Activated T-cell treated with anti-CD3 and anti-CD28 coated beads, Interleukin-2, amount 50 U/mL, for 48 hours (primary cell): ENCODE measurements at regions not wholly inside any gene's neighbourhood (a gene's known extent, or its start where the extent isn't known, plus 50 kb on each side); places are given as distances from the start of the nearest gene placed in this dataset.
"Not testable (repeated sequence)": the region's sequence is repeated elsewhere in the genome, so short reads cannot be mapped to it uniquely, and the experiment has no call there.

Experiments used
- DNase-seq, 2 experiments: peaks; one replicate each; pipeline ENCODE4 v3.0.0-alpha.2; 2020

- DNase-seq = not testable (repeated sequence)
Measured at GRCh38 chr4:43672265-43672885, 776.2 kb downstream of the KCTD8 start.

DNA sequence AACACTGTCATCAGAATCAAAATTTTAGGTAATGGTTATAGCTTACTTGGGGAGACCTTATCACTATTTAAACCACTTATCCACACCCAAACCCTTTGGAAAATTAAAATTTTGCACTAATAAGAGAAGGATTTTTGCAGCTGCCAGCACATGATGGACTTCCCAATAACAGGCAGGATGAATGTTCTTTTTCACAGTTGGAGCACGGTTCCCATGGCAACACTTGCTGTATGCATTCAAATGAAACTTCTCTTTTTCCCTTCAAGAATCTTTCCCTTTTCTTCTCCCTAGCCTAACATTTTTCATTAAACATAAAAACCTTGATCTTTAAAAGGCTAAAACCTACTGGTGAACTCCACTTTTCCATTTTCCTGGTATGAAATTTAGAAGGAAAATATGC lies 768.2 kb downstream of the KCTD8 start:
- DNase-seq = no peak

GRCh38 chr4:43682551-43682950 lies 766.1 kb downstream of the KCTD8 start:
- DNase-seq = no peak

DNA sequence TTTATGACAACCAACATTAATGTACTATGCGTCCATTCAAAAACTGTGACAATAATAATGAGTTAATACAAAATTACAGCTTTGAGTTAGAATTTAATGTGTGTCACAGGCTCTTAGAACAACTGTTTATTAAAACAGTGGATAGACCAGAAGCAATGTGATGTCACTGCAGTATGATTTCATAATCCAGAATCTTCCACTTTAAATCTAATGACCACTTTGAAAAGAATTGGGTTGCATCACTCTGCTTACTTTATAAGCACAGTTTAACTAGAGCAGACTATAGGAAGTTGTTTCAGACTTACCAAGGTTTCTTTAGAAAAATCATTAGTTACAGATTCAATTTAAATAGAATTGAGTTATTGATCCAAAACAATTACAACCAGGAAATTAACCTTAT lies 758.5 kb downstream of the KCTD8 start:
- DNase-seq = no peak

- no peak for DNase-seq
Measured at GRCh38 chr4:43693876-43694275, 754.7 kb downstream of the KCTD8 start.

DNA sequence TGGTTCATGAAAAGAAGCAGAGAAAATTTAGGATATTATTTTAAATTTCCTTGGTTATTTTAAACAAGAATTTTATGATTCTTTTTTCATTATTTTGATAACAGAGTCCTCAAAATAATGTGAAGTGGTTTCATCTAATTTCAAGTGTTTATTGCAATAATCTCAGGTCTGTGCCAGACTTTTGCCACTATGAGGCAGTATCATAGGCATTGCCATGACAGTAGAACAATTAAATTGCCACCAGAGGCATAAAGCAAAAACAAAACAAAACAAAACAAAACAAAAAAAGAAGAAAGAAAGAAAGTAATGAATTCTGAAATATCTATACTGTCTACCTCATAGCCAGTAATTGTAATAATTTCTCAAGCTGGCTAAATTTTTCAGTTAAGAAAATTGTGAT lies 739.2 kb downstream of the KCTD8 start:
- DNase-seq = no peak

GRCh38 chr4:43716721-43717395 lies 731.8 kb downstream of the KCTD8 start:
- no peak for DNase-seq

DNA sequence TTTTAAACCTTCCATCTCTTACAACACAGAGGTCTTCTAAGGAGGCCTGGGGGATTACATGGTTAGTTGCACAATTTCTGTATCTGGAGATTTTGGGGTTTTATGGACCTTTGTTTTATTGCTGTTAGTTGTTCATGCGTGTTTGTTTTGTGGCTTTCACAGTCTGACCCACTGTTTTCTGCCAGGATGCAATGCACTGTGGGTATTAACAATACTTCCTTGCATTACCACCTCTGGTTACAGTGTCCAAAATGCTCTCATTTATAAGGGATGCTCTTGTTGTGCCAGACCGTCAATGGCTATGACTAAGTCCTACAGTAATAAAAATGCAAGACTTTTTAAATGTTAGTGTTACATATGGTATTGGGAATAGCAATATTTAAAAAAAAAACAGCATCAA lies 730.2 kb downstream of the KCTD8 start:
- no peak for DNase-seq

- DNase-seq = no peak
Measured at GRCh38 chr4:43732829-43733426, 715.7 kb downstream of the KCTD8 start.

GRCh38 chr4:43742083-43742482 lies 706.5 kb downstream of the KCTD8 start:
- DNase-seq = no peak

GRCh38 chr4:43754566-43754965 lies 694.0 kb downstream of the KCTD8 start:
- DNase-seq = no peak

GRCh38 chr4:43757147-43757546 lies 691.5 kb downstream of the KCTD8 start:
- DNase-seq = no peak

DNA sequence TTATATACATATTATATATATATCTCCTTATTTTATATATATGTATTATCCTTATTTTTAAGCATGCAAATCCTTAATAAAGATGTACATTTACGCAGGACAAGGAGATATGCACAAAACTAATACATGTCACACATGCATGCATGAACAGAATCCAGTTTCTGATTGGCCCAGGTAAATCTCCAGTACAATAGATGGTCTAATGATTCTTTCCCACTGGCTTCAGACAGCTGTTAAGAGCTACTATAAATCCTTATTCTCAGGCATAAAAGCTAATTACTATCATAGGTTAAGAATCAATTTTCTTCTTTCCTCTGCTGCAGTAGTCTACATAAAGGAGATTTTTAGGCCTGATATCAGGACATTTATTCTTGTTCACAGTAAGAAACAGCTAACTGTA lies 689.8 kb downstream of the KCTD8 start:
- no peak for DNase-seq

DNA sequence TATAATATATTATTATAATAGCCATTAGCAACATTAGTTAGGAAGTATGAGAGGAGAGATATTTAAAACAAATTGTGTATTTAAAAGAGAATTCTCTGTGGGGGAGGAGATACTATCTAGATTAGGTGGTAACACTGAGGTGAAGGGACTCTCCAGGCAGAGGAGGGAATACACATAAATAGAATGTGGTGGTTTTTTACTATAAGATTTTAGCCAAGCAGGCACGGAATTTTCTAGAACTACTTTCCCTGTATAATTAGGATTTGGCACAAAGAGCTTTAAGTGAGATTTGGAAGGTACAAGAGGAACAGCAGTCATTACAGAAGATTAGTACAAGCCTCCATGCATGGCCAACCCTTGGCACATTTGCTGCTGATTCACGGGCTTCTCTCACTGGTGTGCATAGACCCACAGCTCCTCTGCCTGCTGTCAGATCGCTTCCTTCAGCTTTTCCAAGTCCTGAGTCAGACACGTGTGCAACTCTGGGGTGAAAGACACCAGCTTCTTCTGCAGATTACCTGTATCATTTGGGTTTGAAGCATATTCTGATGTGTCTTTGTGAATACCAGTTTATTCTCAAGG lies 685.5 kb downstream of the KCTD8 start:
- DNase-seq = no peak

DNA sequence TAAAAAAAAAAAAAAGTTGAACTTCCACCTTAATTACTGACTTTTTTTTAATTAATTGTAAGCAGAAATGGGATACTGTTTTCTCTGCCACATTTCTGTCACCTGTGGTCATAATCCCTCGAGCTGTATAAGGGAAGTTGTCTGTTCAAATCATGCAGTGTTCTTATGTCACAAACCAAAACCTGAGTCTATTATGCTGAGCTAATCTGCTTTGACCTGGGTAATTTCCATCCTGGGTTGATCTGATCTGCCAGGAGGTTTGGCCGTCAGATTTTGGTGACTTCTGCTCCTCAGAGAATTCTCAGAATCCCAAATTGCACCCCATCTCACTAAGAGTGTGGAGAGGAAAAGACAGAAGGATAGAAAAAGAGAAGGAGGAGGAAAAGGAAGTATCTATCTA lies 683.1 kb downstream of the KCTD8 start:
- no peak for DNase-seq

DNA sequence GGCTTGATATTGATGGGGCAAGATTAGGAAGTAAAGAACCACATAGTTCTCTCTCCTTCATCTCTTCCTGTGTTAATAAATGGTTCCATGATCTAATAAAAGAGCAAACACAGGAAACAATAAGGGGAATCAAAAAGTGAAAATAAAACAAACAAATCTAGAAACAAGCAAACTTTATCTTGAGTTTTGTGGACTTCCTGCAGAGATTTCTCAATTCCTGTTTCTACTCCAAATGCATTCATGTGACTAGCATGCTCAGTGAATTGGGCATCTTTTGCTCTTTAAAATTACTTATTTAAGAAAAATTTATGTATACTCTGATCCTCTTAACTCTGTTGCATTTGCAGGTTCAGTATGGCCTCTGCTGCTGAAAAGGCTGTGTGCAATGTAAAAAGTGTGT lies 682.0 kb downstream of the KCTD8 start:
- no peak for DNase-seq

DNA sequence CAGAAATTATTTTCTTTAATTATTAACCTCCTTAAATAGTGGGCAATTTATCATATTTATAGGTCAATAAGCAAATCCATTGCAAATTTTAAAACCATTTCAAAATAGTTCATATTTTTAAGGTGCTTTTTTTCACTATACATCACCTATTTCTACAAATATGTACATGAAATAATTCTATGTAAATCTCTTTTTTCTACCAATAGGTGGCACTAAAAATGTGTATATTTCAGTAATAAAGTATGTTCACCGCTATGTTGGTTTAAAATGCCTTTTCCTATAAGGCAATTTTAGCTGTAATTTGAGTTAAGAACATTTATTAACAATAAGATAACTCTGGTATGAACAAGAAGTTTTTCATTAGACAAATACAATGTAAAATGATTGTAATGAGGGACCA lies 672.2 kb downstream of the KCTD8 start:
- no peak for DNase-seq

GRCh38 chr4:43778187-43778915 lies 670.3 kb downstream of the KCTD8 start:
- DNase-seq = no peak

DNA sequence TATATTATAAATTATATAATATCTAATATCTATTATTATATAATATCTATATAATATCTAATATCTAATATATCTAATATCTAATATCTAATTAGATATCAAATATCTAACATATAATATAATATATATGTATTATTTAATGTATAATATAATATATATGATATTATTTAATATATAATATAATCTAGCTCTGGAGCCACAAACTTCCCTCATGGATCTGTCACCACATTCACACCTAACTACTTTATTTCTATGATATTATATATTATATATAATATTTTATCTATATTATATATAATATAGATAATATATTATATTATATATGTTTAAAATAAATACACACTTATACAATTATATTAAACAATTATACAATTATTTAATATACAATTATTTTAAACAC lies 667.5 kb downstream of the KCTD8 start:
- DNase-seq = no peak

DNA sequence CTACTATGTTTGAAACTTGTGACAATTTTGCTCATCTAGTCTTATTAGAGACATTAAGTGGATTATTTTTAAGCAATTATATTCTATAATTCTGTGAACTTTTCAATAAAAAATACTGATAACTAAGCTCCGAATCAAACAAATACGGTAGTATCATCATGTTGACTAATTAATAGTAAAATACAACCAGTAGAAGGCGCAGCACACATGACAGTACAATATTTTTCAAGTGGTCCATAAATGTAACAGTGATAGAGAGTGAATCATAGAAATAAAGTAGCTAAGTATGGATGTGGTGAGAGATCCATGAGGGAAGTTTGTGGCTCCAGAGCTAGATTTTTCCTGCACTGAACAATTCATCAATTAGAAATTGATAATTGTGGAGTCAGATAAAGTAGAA lies 666.2 kb downstream of the KCTD8 start:
- DNase-seq = no peak

GRCh38 chr4:43816116-43816515 lies 632.5 kb downstream of the KCTD8 start:
- DNase-seq = no peak

- DNase-seq = no peak
Measured at GRCh38 chr4:43822621-43823020, 626.0 kb downstream of the KCTD8 start.

GRCh38 chr4:43835869-43836268 lies 612.7 kb downstream of the KCTD8 start:
- no peak for DNase-seq

DNA sequence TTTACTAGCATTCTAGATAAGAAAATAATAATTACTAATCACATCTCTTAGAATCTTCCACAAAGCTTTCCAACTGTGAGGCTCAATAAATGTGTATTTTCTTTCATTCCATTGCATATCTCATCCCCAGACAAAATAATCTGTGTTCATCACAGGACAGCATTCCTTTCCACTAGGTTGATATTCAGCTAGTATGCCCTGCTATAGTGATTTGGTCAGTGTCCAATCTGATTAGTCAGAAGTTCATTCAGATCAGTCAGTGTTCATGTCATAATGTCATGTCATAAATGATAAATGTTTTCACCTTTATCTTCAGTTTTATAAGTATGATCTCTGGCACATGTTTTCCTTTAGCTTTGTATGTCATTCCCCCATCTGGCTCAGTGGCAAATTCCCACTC lies 611.4 kb downstream of the KCTD8 start:
- no peak for DNase-seq
